ENCODE measurements at regions not wholly inside any gene's neighbourhood (a gene's known extent, or its start where the extent isn't known, plus 50 kb on each side); places are given as distances from the start of the nearest gene placed in this dataset.

- Histone ChIP-seq H3K9ac (ENCODE audit: control insufficient read depth, insufficient read depth, low read length) (no peak overlapping the region), H3K9me3 (replicated peaks; ENCODE audit: control insufficient read depth, insufficient read depth, low read length) (no peaks in the 10 kb centered on the region), H3K79me2 (ENCODE audit: control insufficient read depth, insufficient read depth, low read length) (no peaks in the 10 kb centered on the region), H2AFZ (ENCODE audit: control insufficient read depth, low read depth, low read length) (no peak overlapping the region), H3K27ac (ENCODE audit: control insufficient read depth, insufficient read depth) (no peak overlapping the region), H3K4me2 (ENCODE audit: control insufficient read depth, insufficient read depth) (no peak overlapping the region), H4K20me1 (ENCODE audit: control insufficient read depth, insufficient read depth) (no peaks in the 10 kb centered on the region), H3K4me1 (ENCODE audit: control insufficient read depth, insufficient read depth, low read length) (no peaks in the 10 kb centered on the region), H3K4me3 (no peak overlapping the region), H3K27me3 (replicated peaks in 1 of 2; ENCODE audit: control insufficient read depth in 2 of 2, insufficient read depth in 2 of 2, low read length in 1 of 2) (no peaks in the 10 kb centered on the region; a peak in 2 of 4 replicates), H3K36me3 (ENCODE audit: control insufficient read depth in 2 of 2, insufficient read depth in 2 of 2, low read length in 1 of 2) (no peaks in the 10 kb centered on the region)
- ChIA-PET CTCF (interaction anchor here (0.6 kb wide), 1 partner anchor 35 kb away, joined by 3 read pairs; no protein-coding TSS in a partner anchor), POLR2A (no interaction called here), SMC1A (ENCODE audit: uncharacterized antibody, unreplicated experiment) (interaction anchor here (0.7 to 1.3 kb wide), 2 partner anchors 12 to 1656 kb away, joined by 3 read pairs; no protein-coding TSS in a partner anchor), RAD21 (ENCODE audit: unreplicated experiment) (no interaction called here)
- FAIRE-seq (no peak), DNase-seq (ENCODE audit: low read depth, low spot score) (no peak), ATAC-seq (no peak)
- TF ChIP-seq IRF4 (IDR thresholded peaks at IDR 0.05; ENCODE audit: low read depth, low read length) = no peak
- TF ChIP-seq RAD21 (IDR thresholded peaks at IDR 0.05; ENCODE audit: insufficient read depth, low read depth, low read length) = no peak
- no peak for TF ChIP-seq TCF3 (IDR thresholded peaks at IDR 0.05; ENCODE audit: borderline replicate concordance, insufficient read depth, low read depth, low read length)
- TF ChIP-seq CHD4 (IDR thresholded peaks at IDR 0.05) = no peak
- TF ChIP-seq GABPA (IDR thresholded peaks at IDR 0.05; ENCODE audit: low read depth) = no peak
- no peak for TF ChIP-seq ZNF687 (IDR thresholded peaks at IDR 0.05)
- no peak for TF ChIP-seq SREBF2 (IDR thresholded peaks at IDR 0.05; ENCODE audit: low read length)
- TF ChIP-seq SUPT20H (IDR thresholded peaks at IDR 0.05; ENCODE audit: borderline replicate concordance, control insufficient read depth, low read depth, low read length) = no peak
- TF ChIP-seq ESRRA (IDR thresholded peaks at IDR 0.05; ENCODE audit: low read length) = no peak
- no peak for TF ChIP-seq EED (IDR thresholded peaks at IDR 0.05; ENCODE audit: low read depth)
- no peak for TF ChIP-seq SIX5 (IDR thresholded peaks at IDR 0.05; ENCODE audit: low read depth, low read length, severe bottlenecking)
- no peak for TF ChIP-seq REST (IDR thresholded peaks at IDR 0.05; ENCODE audit: low read depth, low read length)
- no peak for TF ChIP-seq PRDM15 (CRISPR knock-in tag; IDR thresholded peaks at IDR 0.05)
- BruUV-seq (replicated peaks) = no TSS peak
- in situ Hi-C loops (cut with MboI) = no loop called here
- intact Hi-C loops (cut with micrococcal nuclease; ENCODE audit: unreplicated experiment) = no loop called here
- 0% methylated on average over 3 of the region's 3 CpGs for WGBS (ENCODE audit: insufficient coverage, insufficient replicate concordance, low lambda C conversion rate, missing lambda C conversion rate)
These were observed 175.5 kb upstream of the SPRY4 start for GRCh38 chr5:142500227-142500905.

All from GM12878 (cell line).